HEK293 (cell line): ENCODE measurements at regions not wholly inside any gene's neighbourhood (a gene's known extent, or its start where the extent isn't known, plus 50 kb on each side); places are given as distances from the start of the nearest gene placed in this dataset.

Experiments
- CTCF ChIA-PET: fragments of 350-600 bp; formaldehyde crosslinking; extraction: SDS; loops from one replicate; lab custom pipeline; 2021; ENCODE audit warnings: antibody characterized with exemption; lab: Yijun Ruan, JAX
- POLR2A ChIA-PET: fragments of 300-600 bp; formaldehyde crosslinking; extraction: SDS; loops from one replicate; lab custom pipeline; 2020; ENCODE audit warnings: antibody characterized with exemption, inconsistent platforms; lab: Yijun Ruan, JAX
- H3K27ac ChIP-seq: fragments of 200-500 bp; sonication (Bioruptor generic); 2 replicates; pipeline ENCODE4 v1.5.1; 2014; ENCODE audit warnings: low read depth, low read length, control low read depth, inconsistent platforms; ENCODE audit errors: extremely low read depth
- H3K36me3 ChIP-seq, 2 experiments: fragments of 200-500 bp in 1 of 2; sonication (Bioruptor generic) in 1 of 2; 1 replicate in 1 of 2; 2 replicates in 1 of 2; pipeline ENCODE4 v1.5.1; 2014 to 2017; ENCODE audit warnings: inconsistent platforms in 2 of 2, low read length in 2 of 2; ENCODE audit not compliant: control insufficient read depth in 2 of 2, insufficient read depth in 1 of 2
- H3K4me1 ChIP-seq: fragments of 200-500 bp; sonication (Bioruptor generic); 2 replicates; pipeline ENCODE4 v1.5.1; 2014; ENCODE audit warnings: mild to moderate bottlenecking, low read length, inconsistent platforms; ENCODE audit not compliant: control insufficient read depth, insufficient read depth
- H3K4me3 ChIP-seq: 2 replicates; pipeline ENCODE4 v1.5.1; 2011; ENCODE audit warnings: low read depth, mild to moderate bottlenecking, control low read depth, low read length, moderate library complexity
- H3K9me3 ChIP-seq: fragments of 200-500 bp; sonication (Bioruptor generic); 2 replicates; pipeline ENCODE4 v1.5.1; 2014; ENCODE audit warnings: low read depth, low read length, inconsistent platforms; ENCODE audit not compliant: control insufficient read depth, insufficient read depth
- MYNN ChIP-seq: fragments of 450-650 bp; formaldehyde crosslinking; IDR thresholded peaks from 2 replicates; pipeline ENCODE4 v1.5.1; 2016; ENCODE audit warnings: missing biosample characterization, missing genetic modification characterization, borderline replicate concordance
- SCRT1 ChIP-seq: fragments of 450-650 bp; formaldehyde crosslinking; IDR thresholded peaks from 2 replicates; pipeline ENCODE4 v1.5.1; 2016; ENCODE audit warnings: missing biosample characterization, missing genetic modification characterization, borderline replicate concordance
- SP3 ChIP-seq: fragments of 450-650 bp; formaldehyde crosslinking; IDR thresholded peaks from 2 replicates; pipeline ENCODE4 v1.5.1; 2016; ENCODE audit warnings: missing biosample characterization, missing genetic modification characterization
- ZBTB17 ChIP-seq: fragments of 450-650 bp; formaldehyde crosslinking; IDR thresholded peaks from 2 replicates; pipeline ENCODE4 v1.5.1; 2016; ENCODE audit warnings: missing biosample characterization, missing genetic modification characterization
- ZFP3 ChIP-seq: fragments of 450-650 bp; formaldehyde crosslinking; IDR thresholded peaks from 2 replicates; pipeline ENCODE4 v1.5.1; 2016; ENCODE audit warnings: low read depth, missing biosample characterization, missing genetic modification characterization
- ZNF169 ChIP-seq: fragments of 450-650 bp; formaldehyde crosslinking; IDR thresholded peaks from 2 replicates; pipeline ENCODE4 v1.5.1; 2016; ENCODE audit warnings: missing biosample characterization, missing genetic modification characterization
- ZNF248 ChIP-seq: fragments of 450-650 bp; formaldehyde crosslinking; IDR thresholded peaks from 2 replicates; pipeline ENCODE4 v1.5.1; 2017; ENCODE audit warnings: missing biosample characterization, missing genetic modification characterization
- ZNF311 ChIP-seq: fragments of 450-650 bp; formaldehyde crosslinking; IDR thresholded peaks from 2 replicates; pipeline ENCODE4 v1.5.1; 2017; ENCODE audit warnings: missing biosample characterization, missing genetic modification characterization, borderline replicate concordance
- ZNF324 ChIP-seq: fragments of 450-650 bp; formaldehyde crosslinking; IDR thresholded peaks from 2 replicates; pipeline ENCODE4 v1.5.1; 2016; ENCODE audit warnings: missing biosample characterization, missing genetic modification characterization
- ZNF529 ChIP-seq: fragments of 450-650 bp; formaldehyde crosslinking; IDR thresholded peaks from 2 replicates; pipeline ENCODE4 v1.5.1; 2017; ENCODE audit warnings: missing genetic modification characterization, missing biosample characterization; ENCODE audit not compliant: insufficient replicate concordance
- ZNF561 ChIP-seq: fragments of 450-650 bp; IDR thresholded peaks from 2 replicates; pipeline ENCODE4 v1.5.1; 2018; ENCODE audit warnings: missing biosample characterization, missing genetic modification characterization, borderline replicate concordance
- ZNF571 ChIP-seq: fragments of 450-650 bp; formaldehyde crosslinking; IDR thresholded peaks from 2 replicates; pipeline ENCODE4 v1.5.0; 2017; ENCODE audit warnings: missing biosample characterization, missing genetic modification characterization
- ZNF621 ChIP-seq: fragments of 450-650 bp; formaldehyde crosslinking; IDR thresholded peaks from 2 replicates; pipeline ENCODE4 v1.5.1; 2017; ENCODE audit warnings: missing biosample characterization, missing genetic modification characterization
- ZNF747 ChIP-seq: fragments of 450-650 bp; formaldehyde crosslinking; IDR thresholded peaks from 2 replicates; pipeline ENCODE4 v1.5.1; 2016; ENCODE audit warnings: missing biosample characterization, missing genetic modification characterization
- ZNF837 ChIP-seq: fragments of 450-650 bp; formaldehyde crosslinking; IDR thresholded peaks from 2 replicates; pipeline ENCODE4 v1.5.1; 2016; ENCODE audit warnings: missing biosample characterization, missing genetic modification characterization
- TF ChIP-seq, protein P1 (sequence below): fragments of 450-650 bp; formaldehyde crosslinking; IDR thresholded peaks from 2 replicates; pipeline ENCODE4 v1.5.1; 2016; ENCODE audit warnings: missing biosample characterization, missing genetic modification characterization, borderline replicate concordance
- TF ChIP-seq, protein P2 (sequence below): fragments of 450-650 bp; formaldehyde crosslinking; IDR thresholded peaks from 2 replicates; pipeline ENCODE4 v1.5.1; 2016; ENCODE audit warnings: missing biosample characterization, missing genetic modification characterization
- TF ChIP-seq, protein P3 (sequence below): fragments of 450-650 bp; formaldehyde crosslinking; IDR thresholded peaks from 2 replicates; pipeline ENCODE4 v1.5.1; 2016; ENCODE audit warnings: missing biosample characterization, missing genetic modification characterization
- TF ChIP-seq, protein P4 (sequence below): IDR thresholded peaks from 2 replicates; pipeline ENCODE4 v1.6.1; 2011; ENCODE audit warnings: mild to moderate bottlenecking, low read depth, low read length, borderline replicate concordance
- TF ChIP-seq, protein P5 (sequence below): fragments of 450-650 bp; formaldehyde crosslinking; IDR thresholded peaks from 2 replicates; pipeline ENCODE4 v1.5.1; 2017; ENCODE audit warnings: missing biosample characterization, mild to moderate bottlenecking, missing genetic modification characterization, moderate library complexity
- TF ChIP-seq, protein P6 (sequence below): fragments of 450-650 bp; formaldehyde crosslinking; IDR thresholded peaks from 2 replicates; pipeline ENCODE4 v1.5.1; 2016; ENCODE audit warnings: missing biosample characterization, missing genetic modification characterization

DNA sequence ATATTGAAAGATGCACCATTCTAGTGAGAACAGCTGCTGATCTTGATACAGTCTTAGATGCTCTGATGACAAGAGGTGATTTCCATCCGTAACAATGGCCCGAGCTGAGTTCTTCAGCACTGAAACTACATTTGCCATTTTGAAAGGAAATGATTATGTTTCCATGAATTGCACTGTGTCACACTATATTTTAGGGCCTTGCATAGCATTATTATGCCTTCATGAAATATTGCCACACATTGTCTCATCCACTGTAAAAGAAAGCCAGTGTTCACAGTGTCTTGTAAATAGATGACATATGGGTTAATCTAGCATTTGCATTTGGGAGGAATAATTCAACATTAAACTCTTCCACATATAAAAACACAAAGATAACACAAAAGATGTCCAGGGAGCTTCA, 438.3 kb upstream of the PSMD7 start (continued):
- TF ChIP-seq, protein P1, sequence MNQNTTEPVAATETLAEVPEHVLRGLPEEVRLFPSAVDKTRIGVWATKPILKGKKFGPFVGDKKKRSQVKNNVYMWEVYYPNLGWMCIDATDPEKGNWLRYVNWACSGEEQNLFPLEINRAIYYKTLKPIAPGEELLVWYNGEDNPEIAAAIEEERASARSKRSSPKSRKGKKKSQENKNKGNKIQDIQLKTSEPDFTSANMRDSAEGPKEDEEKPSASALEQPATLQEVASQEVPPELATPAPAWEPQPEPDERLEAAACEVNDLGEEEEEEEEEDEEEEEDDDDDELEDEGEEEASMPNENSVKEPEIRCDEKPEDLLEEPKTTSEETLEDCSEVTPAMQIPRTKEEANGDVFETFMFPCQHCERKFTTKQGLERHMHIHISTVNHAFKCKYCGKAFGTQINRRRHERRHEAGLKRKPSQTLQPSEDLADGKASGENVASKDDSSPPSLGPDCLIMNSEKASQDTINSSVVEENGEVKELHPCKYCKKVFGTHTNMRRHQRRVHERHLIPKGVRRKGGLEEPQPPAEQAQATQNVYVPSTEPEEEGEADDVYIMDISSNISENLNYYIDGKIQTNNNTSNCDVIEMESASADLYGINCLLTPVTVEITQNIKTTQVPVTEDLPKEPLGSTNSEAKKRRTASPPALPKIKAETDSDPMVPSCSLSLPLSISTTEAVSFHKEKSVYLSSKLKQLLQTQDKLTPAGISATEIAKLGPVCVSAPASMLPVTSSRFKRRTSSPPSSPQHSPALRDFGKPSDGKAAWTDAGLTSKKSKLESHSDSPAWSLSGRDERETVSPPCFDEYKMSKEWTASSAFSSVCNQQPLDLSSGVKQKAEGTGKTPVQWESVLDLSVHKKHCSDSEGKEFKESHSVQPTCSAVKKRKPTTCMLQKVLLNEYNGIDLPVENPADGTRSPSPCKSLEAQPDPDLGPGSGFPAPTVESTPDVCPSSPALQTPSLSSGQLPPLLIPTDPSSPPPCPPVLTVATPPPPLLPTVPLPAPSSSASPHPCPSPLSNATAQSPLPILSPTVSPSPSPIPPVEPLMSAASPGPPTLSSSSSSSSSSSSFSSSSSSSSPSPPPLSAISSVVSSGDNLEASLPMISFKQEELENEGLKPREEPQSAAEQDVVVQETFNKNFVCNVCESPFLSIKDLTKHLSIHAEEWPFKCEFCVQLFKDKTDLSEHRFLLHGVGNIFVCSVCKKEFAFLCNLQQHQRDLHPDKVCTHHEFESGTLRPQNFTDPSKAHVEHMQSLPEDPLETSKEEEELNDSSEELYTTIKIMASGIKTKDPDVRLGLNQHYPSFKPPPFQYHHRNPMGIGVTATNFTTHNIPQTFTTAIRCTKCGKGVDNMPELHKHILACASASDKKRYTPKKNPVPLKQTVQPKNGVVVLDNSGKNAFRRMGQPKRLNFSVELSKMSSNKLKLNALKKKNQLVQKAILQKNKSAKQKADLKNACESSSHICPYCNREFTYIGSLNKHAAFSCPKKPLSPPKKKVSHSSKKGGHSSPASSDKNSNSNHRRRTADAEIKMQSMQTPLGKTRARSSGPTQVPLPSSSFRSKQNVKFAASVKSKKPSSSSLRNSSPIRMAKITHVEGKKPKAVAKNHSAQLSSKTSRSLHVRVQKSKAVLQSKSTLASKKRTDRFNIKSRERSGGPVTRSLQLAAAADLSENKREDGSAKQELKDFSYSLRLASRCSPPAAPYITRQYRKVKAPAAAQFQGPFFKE (tag by site-specific recombination), result no peak
- no peak for TF ChIP-seq SCRT1 (tag by site-specific recombination)
- TF ChIP-seq, protein P2, sequence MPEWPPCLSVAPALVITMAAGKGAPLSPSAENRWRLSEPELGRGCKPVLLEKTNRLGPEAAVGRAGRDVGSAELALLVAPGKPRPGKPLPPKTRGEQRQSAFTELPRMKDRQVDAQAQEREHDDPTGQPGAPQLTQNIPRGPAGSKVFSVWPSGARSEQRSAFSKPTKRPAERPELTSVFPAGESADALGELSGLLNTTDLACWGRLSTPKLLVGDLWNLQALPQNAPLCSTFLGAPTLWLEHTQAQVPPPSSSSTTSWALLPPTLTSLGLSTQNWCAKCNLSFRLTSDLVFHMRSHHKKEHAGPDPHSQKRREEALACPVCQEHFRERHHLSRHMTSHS (tag by site-specific recombination), result no peak
- TF ChIP-seq MYNN (tag by site-specific recombination), result no peak
- TF ChIP-seq ZNF529 (tag by site-specific recombination), result no peak
- TF ChIP-seq, protein P3, sequence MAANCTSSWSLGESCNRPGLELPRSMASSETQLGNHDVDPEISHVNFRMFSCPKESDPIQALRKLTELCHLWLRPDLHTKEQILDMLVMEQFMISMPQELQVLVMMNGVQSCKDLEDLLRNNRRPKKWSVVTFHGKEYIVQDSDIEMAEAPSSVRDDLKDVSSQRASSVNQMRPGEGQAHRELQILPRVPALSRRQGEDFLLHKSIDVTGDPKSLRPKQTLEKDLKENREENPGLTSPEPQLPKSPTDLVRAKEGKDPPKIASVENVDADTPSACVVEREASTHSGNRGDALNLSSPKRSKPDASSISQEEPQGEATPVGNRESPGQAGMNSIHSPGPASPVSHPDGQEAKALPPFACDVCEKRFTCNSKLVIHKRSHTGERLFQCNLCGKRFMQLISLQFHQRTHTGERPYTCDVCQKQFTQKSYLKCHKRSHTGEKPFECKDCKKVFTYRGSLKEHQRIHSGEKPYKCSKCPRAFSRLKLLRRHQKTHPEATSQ (tag by site-specific recombination), result no peak

DNA sequence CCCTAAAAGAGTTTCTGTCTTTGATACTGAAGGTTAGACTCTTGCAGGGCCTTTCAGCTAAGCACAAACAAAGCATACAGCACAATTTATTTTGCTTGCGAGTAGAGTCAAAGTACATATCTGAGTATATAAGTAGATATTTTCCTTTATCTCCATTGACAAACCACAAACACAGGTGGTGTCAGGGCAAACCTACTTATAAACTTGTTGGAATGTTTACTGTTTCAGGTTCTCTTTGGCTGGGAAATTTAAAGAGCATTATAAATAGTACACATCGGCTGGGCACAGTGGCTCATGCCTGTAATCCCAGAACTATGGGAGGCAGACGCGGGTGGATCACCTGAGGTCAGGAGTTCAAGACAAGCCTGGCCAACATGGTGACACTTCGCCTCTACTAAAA, 442.6 kb upstream of the PSMD7 start:
- Histone ChIP-seq H3K4me3 (no peak overlapping the region), H3K4me1 (no peaks in the 10 kb centered on the region), H3K27ac (no peak overlapping the region), H3K9me3 (no peaks in the 10 kb centered on the region), H3K36me3 (no peaks in the 10 kb centered on the region)
- TF ChIP-seq ZNF324 (no peak), ZNF169 (tag by site-specific recombination) (no peak), ZFP3 (tag by site-specific recombination) (no peak), ZNF311 (no peak), ZNF571 (tag by site-specific recombination) (no peak), ZNF561 (tag by site-specific recombination) (no peak), ZBTB17 (no peak), ZNF248 (tag by site-specific recombination) (no peak), ZNF837 (tag by site-specific recombination) (no peak), ZNF621 (tag by site-specific recombination) (no peak), SP3 (tag by site-specific recombination) (no peak), ZNF747 (tag by site-specific recombination) (no peak)
- TF ChIP-seq, protein P4, sequence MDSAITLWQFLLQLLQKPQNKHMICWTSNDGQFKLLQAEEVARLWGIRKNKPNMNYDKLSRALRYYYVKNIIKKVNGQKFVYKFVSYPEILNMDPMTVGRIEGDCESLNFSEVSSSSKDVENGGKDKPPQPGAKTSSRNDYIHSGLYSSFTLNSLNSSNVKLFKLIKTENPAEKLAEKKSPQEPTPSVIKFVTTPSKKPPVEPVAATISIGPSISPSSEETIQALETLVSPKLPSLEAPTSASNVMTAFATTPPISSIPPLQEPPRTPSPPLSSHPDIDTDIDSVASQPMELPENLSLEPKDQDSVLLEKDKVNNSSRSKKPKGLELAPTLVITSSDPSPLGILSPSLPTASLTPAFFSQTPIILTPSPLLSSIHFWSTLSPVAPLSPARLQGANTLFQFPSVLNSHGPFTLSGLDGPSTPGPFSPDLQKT, result no peak
- TF ChIP-seq, protein P5, sequence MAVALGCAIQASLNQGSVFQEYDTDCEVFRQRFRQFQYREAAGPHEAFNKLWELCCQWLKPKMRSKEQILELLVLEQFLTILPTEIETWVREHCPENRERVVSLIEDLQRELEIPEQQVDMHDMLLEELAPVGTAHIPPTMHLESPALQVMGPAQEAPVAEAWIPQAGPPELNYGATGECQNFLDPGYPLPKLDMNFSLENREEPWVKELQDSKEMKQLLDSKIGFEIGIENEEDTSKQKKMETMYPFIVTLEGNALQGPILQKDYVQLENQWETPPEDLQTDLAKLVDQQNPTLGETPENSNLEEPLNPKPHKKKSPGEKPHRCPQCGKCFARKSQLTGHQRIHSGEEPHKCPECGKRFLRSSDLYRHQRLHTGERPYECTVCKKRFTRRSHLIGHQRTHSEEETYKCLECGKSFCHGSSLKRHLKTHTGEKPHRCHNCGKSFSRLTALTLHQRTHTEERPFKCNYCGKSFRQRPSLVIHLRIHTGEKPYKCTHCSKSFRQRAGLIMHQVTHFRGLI (tag by site-specific recombination), result no peak
- TF ChIP-seq, protein P6, sequence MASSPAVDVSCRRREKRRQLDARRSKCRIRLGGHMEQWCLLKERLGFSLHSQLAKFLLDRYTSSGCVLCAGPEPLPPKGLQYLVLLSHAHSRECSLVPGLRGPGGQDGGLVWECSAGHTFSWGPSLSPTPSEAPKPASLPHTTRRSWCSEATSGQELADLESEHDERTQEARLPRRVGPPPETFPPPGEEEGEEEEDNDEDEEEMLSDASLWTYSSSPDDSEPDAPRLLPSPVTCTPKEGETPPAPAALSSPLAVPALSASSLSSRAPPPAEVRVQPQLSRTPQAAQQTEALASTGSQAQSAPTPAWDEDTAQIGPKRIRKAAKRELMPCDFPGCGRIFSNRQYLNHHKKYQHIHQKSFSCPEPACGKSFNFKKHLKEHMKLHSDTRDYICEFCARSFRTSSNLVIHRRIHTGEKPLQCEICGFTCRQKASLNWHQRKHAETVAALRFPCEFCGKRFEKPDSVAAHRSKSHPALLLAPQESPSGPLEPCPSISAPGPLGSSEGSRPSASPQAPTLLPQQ (tag by site-specific recombination), result no peak
- ChIA-PET CTCF (no interaction called here), POLR2A (no interaction called here)
